Smooth muscle cell (in vitro differentiated cells): ENCODE measurements at regions not wholly inside any gene's neighbourhood (a gene's known extent, or its start where the extent isn't known, plus 50 kb on each side); places are given as distances from the start of the nearest gene placed in this dataset.

ENCODE experiments used
- DNase-seq: peaks from one replicate; lab custom pipeline; 2025; ENCODE audit not compliant: unreplicated experiment; lab: John Stamatoyannopoulos, UW
- H2AFZ ChIP-seq: fragments of 200-600 bp; sonication (generic); 2 replicates; pipeline ENCODE4 v1.6.0; 2016; ENCODE audit warnings: antibody characterized with exemption, low read depth, mild to moderate bottlenecking
- H3F3A ChIP-seq: fragments of 200-600 bp; sonication (generic); 2 replicates; pipeline ENCODE4 v1.6.0; 2017; ENCODE audit warnings: antibody characterized with exemption, low read depth
- H3K27ac ChIP-seq: fragments of 200-600 bp; sonication (generic); 2 replicates; pipeline ENCODE4 v1.5.1; 2016; ENCODE audit warnings: low read depth, mild to moderate bottlenecking
- H3K27me3 ChIP-seq: fragments of 200-600 bp; sonication (generic); 2 replicates; pipeline ENCODE4 v1.6.1; 2016; ENCODE audit warnings: low read depth, mild to moderate bottlenecking
- H3K36me3 ChIP-seq: fragments of 200-600 bp; sonication (generic); 2 replicates; pipeline ENCODE4 v1.5.1; 2016; ENCODE audit warnings: low read depth
- H3K4me1 ChIP-seq: fragments of 200-600 bp; sonication (generic); 2 replicates; pipeline ENCODE4 v1.5.1; 2016; ENCODE audit warnings: low read depth
- H3K4me2 ChIP-seq: fragments of 200-600 bp; sonication (generic); 2 replicates; pipeline ENCODE4 v1.6.0; 2016; ENCODE audit warnings: mild to moderate bottlenecking
- H3K4me3 ChIP-seq: fragments of 200-600 bp; sonication (generic); 2 replicates; pipeline ENCODE4 v1.5.1; 2016; ENCODE audit warnings: mild to moderate bottlenecking
- H3K79me2 ChIP-seq: fragments of 200-600 bp; sonication (generic); 2 replicates; pipeline ENCODE4 v1.6.0; 2016; ENCODE audit warnings: low read depth, mild to moderate bottlenecking
- H3K9ac ChIP-seq: fragments of 200-600 bp; sonication (generic); 2 replicates; pipeline ENCODE4 v1.6.0; 2016; ENCODE audit warnings: low read depth
- H3K9me3 ChIP-seq: fragments of 200-600 bp; sonication (generic); replicated peaks from 2 replicates; pipeline ENCODE4 v1.5.1; 2016; ENCODE audit warnings: low read depth
- H4K20me1 ChIP-seq: fragments of 200-600 bp; sonication (generic); 2 replicates; pipeline ENCODE4 v1.6.0; 2016; ENCODE audit warnings: low read depth
- CTCF ChIP-seq: fragments of 200-600 bp; sonication (generic); IDR thresholded peaks from 2 replicates; pipeline ENCODE4 v1.5.1; 2017; ENCODE audit warnings: borderline replicate concordance, mild to moderate bottlenecking, antibody characterized with exemption; ENCODE audit not compliant: insufficient read depth, poor library complexity, severe bottlenecking
- WGBS: methylation state at CpG from one replicate; pipeline ENCODE4 v1.1.7; 2016; ENCODE audit warnings: low lambda C conversion rate; 5-methylcytosine and 5-hydroxymethylcytosine counted together

- no peaks in the 10 kb centered on the region for H3K36me3 ChIP-seq
- no peaks in the 10 kb centered on the region for H3K79me2 ChIP-seq
- H3K4me2 ChIP-seq = no peak overlapping the region
- H3K9me3 ChIP-seq = no peaks in the 10 kb centered on the region
- H3F3A ChIP-seq = no peaks in the 10 kb centered on the region
- WGBS = 69% methylated on average over 1 of the region's 1 CpG
- H3K4me3 ChIP-seq = no peak overlapping the region
- no peak for TF ChIP-seq CTCF
- peaks cover 8% of the 10 kb centered on the region for H3K4me1 ChIP-seq
- no peaks in the 10 kb centered on the region for H3K27me3 ChIP-seq
- no peak overlapping the region for H3K27ac ChIP-seq
- no peak overlapping the region for H3K9ac ChIP-seq
- no peaks in the 10 kb centered on the region for H4K20me1 ChIP-seq
- no peak overlapping the region for H2AFZ ChIP-seq
- no peak for DNase-seq
Observed at GRCh38 chr12:93989949-93990348, 158.4 kb upstream of the PLXNC1 start.

- Histone ChIP-seq H2AFZ (peak overlapping the region; percentile 91), H4K20me1 (no peaks in the 10 kb centered on the region), H3K4me1 (peaks cover 8% of the 10 kb centered on the region), H3K9ac (no peak overlapping the region), H3K27me3 (no peaks in the 10 kb centered on the region), H3K4me2 (no peak overlapping the region), H3K9me3 (no peaks in the 10 kb centered on the region), H3K79me2 (no peaks in the 10 kb centered on the region), H3K27ac (no peak overlapping the region), H3F3A (no peaks in the 10 kb centered on the region), H3K36me3 (no peaks in the 10 kb centered on the region), H3K4me3 (no peak overlapping the region)
- DNase-seq = no peak
- peak; percentile 35 for TF ChIP-seq CTCF
- 35% methylated on average over 20 of the region's 20 CpGs for WGBS
Observed at GRCh38 chr12:93990832-93991803, 157.3 kb upstream of the PLXNC1 start.

GRCh38 chr12:93991829-93992461 is 156.4 kb upstream of the PLXNC1 start:
- DNase-seq = no peak
- Histone ChIP-seq H3K9ac (no peak overlapping the region), H3K4me3 (no peak overlapping the region), H3K4me2 (no peak overlapping the region), H3F3A (no peaks in the 10 kb centered on the region), H3K27me3 (no peaks in the 10 kb centered on the region), H3K27ac (no peak overlapping the region), H3K79me2 (no peaks in the 10 kb centered on the region), H3K4me1 (peaks cover 8% of the 10 kb centered on the region), H4K20me1 (no peaks in the 10 kb centered on the region), H3K9me3 (no peaks in the 10 kb centered on the region), H2AFZ (no peak overlapping the region), H3K36me3 (no peaks in the 10 kb centered on the region)
- no peak for TF ChIP-seq CTCF
- 76% methylated on average over 4 of the region's 4 CpGs for WGBS
